IPS-NIHi7 (cell line): ENCODE measurements at regions not wholly inside any gene's neighbourhood (a gene's known extent, or its start where the extent isn't known, plus 50 kb on each side); places are given as distances from the start of the nearest gene placed in this dataset.

Experiments
- DNase-seq: peaks from one replicate; pipeline ENCODE4 v3.0.0; 2012; ENCODE audit warnings: mixed read lengths; ENCODE audit errors: extremely low spot score

DNA sequence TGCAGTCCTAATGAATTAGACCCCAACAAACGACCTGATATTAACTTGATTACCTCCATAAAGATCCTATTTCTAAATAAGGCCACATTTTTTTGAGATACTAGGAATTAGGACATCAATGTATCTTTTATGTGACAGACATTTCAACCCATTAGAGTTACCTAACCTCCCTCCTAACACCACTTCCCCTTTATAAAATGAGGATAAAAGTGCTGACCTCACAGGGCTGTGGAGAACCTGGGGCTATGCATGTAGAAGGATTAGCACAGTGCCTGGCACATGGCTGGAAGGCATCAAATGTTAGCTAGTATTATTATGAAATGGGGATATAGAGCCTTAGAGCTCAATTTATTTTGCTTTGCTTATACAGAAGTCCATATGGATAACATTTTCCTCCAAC, 53.5 kb upstream of the LRRN1 start:
- DNase-seq, result no peak

DNA sequence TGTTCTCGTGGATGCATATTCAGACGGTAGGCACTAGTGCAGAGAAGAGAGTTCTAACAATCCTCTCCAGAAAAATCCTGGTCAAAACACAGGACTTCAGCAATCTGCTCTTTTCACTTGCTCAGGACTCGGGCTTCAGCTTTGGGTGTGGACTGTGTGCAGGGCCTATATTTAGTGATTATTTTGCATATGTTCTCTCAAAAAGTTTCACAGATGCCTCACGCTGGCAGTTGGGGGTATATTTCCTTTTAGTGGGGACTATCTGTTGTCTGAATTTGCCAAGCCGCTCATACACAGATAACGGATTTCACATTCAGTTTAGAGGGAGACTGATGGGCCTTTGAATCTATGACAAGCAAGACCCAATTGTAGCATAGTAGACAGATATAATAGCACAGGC, 54.4 kb upstream of the LRRN1 start:
- DNase-seq, result no peak

DNA sequence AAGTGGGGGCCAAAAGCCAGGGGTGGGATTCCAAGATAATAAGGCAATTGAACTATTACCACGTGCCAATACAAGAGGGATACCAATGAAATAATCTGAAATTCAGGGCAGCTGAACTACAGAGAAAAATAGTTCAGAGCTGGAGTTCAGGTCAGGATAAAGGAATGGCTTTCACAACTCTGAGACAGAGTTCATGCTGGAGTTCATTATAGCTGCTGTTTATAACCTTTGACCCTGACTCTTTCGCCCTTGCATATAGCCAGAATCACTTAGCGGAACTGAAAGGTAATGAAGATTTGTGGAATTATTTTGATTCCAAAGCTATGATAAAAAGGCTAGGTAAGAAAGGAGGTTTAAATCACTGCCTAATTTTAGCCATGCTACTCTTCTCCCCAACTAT, 55.5 kb upstream of the LRRN1 start:
- no peak for DNase-seq

DNA sequence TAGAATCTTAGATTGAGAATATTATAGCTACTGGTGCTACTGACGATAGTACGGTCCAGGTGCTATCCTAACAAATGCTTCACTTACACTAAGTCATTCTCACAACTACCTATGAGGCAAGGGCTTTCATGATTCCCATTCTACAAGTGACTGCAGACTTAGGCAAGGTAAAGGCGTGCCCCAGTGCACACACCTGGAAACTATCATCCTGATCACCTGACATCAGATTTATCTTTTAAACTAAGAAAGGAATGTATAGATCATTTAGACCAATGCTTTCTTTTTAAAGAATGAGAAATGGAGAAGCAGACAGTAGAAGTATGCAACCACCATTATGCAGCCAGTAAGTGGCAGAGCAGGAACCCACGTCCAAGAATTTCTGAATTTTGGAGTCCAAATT, 59.2 kb upstream of the LRRN1 start:
- DNase-seq, result no peak

DNA sequence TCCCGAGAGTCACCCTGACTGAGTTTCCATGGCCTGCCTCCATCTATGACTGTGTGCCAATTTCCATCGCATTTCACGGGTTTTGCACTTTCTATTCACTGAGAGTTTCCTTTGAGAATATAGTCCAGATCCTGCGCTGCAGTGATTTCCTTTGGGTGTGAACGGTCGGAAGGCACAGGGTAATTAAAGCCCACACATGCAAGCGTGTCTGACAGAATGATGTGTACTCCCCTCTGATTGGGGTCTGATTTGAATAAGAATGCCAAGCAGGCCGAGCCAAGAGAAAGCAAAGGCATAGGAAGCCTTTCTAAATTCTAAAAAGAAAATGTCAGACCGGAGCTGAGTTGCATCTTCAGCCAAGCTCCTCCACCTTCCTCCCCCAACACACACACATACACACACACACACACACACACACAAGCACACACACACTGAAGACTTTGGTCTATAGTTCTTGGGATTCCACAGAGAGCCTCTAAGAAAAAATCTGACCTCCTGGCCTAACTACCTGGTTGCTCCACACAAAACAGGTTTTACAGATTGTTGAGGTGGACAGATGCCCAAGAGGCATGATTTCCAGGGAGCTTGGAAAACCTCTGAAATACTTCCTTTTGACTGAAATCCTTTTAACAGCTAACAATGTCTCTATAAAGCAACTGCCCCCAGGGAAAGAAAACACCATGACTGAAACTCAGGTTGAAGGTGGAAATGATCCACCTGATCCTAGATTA, 59.7 kb upstream of the LRRN1 start:
- no peak for DNase-seq

DNA sequence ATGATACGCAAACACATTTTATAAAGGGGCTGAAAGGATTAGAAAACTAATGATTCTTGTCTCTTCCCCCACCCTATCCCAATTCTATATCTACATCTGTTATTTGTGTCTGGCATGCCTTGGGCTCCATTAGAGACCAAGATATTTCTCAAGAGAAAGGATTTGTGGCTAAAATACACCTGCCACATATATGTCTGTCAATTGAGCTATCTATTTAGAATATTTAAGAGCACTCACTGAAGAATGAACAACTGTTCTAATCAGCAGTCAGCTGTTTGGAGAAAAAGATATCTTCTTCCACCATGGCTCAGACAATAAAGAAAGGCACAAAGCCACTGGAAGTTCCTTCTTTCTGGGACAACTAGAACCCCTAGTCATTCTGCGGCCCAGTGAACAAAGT, 61.7 kb upstream of the LRRN1 start:
- no peak for DNase-seq

DNA sequence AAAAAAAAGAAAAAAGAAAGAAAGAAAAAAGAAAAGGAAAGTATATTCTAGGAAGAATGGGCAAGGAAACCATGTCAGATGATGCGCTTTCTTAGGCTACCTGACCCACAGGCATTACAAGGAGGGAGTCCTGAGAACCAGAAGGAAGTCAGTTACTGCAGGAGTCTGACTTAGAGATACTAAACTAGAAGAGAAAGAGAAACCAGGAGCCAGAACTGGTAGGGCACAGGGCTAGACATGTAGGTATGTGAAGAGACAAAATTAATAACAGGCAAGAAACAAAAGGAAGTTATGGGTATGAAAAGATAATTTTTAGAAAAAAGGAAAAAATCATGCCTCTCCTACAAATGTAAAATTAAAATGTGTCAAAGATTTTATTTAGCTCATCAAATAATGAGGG, 63.3 kb upstream of the LRRN1 start:
- no peak for DNase-seq

DNA sequence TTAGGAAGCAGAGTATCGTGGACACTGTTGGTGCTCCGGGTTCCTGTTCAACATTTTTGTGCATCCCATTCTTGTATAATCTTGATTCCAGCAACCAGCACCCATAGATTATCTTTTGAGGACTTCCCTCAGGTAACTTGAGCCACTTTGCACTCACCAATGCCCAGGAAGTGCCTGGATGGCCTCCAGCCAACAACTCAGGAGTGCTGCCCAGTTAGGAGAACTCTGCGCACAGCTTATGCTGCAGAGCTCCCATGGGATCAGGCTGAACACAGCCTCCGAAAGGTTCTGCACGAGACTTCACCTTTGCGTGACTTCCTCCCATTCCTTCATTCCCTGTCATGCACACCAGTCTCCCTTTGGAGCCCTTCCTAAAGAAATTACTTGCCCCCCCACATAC, 64.3 kb upstream of the LRRN1 start:
- DNase-seq, result no peak

DNA sequence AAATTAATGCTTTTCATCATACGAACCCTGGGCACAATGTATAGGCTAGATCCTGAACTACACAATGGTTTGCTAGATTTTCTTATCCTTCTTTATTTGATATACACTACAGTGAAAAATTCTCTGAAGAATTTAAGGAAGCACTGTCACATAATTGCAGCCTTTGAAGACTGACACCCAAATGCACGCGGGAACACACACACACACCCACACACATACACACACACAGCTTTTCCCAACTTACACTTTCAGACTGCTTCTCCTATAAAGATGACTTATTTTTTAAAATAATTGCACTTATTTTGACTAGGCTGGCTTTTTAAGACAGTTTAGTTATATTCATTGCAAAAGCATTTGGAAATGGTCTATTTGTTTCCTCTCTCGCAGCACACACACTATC, 70.0 kb upstream of the LRRN1 start:
- DNase-seq, result no peak

DNA sequence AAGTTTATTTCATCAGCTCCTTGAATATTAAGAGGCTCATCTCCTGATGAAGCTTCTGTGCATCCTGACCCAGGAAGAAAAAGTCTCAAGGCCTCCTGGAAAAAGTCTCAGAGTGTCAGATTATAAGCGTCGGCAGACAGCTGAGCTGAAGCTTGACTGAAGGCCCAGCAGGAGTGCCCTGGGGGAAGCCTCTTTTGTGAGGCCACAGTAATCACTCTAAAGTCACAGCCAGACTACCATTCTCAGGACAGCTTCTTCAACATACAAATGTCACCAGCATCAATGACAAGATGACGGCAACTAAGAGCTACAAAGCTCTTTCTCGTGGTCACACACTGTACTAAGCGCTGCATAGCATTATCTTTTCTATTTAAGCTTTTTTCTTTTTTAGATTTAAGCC, 72.7 kb upstream of the LRRN1 start:
- no peak for DNase-seq

DNA sequence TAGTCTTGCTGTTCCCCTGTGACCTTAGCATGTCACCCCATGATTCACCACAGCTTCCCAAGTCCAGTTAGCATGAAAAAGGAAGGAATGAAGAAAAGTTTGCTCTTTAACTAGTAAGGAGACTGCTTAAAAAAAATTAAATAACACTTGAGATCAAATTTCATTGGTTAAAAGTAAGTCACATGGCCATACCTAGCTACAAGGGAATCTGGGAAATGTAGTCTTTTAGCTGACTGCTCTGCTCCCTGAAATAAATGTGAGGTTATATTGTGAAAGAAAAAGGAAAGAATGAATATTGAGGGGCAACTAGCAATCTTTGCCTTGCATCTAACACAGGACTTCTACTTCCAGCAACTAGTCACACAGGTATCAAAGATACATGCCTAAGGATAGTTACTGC, 84.7 kb upstream of the LRRN1 start:
- DNase-seq, result no peak

DNA sequence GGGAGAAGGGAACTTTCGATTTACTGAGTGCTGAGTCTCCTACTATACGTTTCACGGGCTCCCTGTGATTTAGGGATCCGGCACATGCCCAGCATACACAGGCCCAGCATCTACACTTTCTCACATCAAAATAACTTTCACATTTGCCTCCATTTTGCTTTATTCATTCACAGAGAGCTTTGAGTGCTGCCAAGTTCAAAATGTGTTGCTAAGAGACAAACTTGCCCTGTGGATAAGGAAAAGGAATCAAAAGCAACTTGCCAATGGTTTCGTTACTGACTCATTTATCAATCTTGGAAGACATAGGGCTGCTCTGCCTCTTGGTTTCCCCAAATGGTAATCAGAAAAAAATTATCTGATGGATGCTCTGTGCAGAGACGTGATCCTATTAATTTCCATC, 86.3 kb upstream of the LRRN1 start:
- no peak for DNase-seq

DNA sequence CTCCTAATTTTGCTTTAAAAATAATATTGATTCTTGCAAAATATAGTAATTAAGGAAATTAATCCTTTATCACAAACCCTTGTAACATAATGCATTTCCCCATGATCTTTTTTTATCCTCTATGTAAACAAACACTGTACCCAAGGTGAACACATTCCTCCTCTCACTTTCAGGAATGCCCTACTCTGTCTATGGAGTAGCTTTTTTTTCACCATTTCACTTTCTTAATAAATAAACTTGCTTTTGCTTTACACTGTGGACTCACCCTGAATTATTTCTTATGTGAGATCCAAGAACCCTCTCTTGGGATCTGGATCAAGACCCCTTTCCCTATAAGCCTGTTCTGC, 90.5 kb upstream of the LRRN1 start:
- DNase-seq, result no peak

DNA sequence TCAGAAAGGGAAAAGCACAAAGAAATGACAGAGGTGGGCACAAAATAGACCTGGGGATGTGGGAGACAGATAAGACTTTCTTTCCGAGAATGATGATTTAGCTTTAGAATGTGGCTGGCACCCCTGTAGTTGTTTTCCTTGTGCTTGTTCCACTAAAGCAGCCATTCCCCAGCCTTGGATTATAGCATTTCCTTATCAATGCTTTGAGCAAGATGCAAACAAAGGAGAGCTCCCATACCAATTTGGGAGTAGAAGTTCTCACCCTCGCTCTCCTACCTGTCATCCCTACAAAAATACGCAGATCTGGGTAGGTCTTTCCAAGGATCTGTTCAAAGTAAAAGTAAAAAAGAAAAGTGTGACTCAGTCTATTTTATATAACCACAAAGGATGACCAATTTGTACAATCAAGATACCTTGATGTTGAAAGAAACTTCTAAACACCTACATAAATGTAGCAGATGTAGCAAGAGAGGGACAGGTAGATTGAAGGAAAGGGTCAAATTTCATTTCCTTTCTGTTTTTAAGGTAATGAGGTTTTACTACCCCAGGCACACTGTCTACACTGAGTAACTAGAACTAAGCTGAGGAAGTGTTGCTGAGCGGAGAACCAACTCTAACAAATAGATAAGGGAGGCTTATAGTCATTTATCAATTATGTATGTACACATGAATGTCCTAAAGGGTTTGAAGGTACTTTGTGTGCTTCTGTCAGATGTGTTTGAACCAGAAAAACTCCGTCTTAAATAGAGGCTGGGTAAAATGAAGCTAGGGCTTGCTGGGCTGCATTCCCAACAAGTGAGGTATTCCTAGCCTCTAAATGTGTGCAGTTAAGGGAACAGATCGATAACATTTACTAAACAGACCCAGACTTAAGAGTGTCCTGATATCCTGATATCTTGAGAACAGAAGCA, 91.1 kb upstream of the LRRN1 start:
- DNase-seq, result peak; percentile 23

DNA sequence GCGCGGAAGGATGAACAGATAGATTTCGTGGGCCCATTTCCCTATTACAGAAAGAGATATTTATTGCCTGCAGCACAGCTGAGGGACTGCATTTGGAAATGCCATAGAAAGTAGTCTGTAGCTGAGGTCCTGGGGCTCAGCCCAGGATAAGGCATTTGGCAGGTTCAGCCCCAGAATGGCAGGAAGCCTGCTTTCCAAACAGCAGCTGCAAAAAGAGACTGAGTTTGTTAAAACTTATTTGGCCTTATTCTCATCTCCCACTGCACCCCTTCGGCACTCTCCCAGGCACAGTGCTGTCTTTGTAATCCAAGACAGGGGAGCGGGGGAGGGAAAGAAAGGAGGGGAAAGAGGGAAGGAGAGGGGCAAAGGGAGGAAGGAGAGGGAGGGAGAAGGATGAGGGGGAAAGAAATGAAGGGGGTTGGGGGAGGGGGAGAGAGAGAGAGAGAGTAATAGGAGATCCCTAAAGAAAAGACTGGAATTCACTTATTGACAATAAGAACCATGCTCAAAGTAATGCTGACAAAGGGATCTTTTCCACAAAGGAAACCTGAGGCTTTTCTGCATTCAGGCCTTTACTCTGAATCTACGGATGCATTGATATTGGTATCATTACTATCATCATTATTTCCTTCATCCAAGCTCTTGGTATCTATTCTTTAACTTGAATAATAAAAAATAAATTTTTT, 94.0 kb upstream of the LRRN1 start:
- DNase-seq, result no peak

DNA sequence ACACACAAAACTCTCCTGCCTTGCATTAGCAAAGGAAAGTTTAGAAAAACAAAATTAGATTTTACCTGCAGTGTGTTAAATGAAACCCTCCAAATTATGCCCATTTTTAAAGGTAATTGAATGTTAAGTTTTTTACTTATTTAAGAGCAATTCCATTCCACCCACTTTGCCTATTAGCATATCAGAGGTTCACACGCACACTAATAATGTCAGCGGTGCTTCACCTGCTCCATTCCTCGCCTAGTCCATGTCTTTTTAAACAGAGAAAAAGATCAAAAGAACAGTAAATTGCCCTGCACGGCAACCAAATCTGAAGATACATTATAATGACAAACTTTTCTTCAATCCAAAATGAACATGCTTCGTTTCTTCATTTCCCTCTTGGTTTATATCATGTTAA, 97.3 kb upstream of the LRRN1 start:
- no peak for DNase-seq

DNA sequence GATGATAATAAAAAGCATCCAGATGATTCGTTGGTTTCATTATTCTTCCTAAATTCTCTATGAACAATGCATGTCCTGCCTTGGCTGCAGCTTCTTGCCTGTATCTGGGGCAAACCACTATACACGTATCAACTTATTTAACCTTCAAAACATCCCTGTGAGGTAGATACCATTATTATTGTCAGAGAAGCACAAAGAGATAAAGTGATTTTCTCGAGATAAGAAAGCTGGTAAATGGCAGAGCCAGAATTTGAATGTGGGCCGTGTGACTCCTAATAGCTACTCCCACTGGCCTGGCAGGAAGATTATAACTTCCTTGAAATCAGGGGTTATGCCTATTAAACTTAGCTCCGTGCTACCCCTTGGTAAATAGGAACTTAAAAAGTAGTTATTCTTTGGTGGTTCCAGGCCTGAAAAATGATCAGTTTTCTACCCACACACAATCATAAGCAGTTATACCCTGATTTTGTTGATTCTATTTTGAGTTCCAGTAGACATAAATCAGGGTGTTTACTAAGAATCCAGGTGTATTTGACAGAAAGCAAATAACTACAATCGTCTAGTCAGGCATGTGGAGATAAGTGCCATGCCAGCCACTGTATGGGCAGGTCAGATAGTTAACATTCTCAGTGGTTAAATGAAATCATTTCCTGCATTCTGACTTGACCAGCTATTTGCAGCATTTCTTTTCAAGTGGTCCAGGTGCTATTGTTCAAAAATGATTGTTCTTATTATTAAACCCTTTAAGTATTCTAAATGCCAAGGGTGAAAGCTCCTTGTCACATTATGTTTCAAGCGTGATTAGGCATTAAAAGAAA, 99.2 kb upstream of the LRRN1 start:
- DNase-seq, result no peak

DNA sequence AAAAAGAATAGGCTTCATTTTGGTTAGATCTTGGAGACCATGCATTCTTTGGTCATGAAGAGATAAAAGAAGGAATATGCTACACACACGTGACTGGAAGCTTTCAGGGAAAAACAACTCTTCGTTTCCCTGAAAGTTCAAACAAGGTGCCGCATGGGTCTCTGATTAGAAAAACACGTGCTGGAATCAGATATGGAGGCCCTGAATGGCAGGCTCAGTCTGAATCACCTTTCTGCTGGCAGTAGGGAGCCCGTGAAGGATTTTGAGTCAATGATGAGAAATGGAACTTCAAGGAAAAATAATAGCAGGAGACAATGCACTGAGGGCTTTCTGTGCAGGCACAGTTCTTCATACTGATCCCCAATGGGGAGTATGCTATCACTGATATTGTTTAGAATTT, 99.8 kb upstream of the LRRN1 start:
- no peak for DNase-seq

DNA sequence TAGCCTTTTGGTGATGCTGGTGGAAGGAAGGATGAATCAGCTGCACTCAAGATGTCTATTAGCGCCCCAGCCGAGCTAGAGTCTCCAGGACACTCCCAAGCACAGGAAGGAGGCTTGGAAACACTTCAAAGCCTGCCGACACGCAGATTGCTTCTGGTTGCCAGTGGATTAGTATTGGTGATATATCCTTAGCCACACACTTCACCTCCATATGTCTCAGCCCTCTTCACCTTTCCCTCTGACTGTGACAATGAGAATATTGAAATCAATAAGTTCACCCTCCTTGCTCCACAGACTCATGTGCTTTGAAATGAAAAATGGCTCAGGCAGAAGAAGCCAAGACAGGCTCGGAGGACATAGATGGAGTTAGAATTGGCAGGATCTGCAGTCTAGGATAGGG, 102.9 kb upstream of the LRRN1 start:
- DNase-seq, result no peak

DNA sequence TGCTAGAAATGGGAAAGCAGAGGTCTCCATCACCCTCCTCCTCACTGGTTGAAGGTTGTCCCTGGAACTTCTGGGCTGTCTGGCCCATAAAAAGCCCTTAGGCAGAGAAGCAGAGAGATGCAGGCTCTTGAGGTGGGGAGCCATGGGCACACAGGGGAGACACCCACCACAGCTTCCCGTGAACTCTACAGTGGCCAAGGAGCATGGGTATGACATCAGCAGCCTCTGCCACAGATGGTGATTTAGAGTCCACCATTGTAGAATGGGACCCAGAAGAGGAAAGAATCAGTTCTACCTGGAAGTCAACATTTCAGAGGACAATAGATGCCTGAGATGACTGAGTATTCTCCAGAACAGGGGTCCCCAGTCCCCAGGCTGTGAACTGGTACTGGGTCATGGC, 105.6 kb upstream of the LRRN1 start:
- DNase-seq, result no peak

DNA sequence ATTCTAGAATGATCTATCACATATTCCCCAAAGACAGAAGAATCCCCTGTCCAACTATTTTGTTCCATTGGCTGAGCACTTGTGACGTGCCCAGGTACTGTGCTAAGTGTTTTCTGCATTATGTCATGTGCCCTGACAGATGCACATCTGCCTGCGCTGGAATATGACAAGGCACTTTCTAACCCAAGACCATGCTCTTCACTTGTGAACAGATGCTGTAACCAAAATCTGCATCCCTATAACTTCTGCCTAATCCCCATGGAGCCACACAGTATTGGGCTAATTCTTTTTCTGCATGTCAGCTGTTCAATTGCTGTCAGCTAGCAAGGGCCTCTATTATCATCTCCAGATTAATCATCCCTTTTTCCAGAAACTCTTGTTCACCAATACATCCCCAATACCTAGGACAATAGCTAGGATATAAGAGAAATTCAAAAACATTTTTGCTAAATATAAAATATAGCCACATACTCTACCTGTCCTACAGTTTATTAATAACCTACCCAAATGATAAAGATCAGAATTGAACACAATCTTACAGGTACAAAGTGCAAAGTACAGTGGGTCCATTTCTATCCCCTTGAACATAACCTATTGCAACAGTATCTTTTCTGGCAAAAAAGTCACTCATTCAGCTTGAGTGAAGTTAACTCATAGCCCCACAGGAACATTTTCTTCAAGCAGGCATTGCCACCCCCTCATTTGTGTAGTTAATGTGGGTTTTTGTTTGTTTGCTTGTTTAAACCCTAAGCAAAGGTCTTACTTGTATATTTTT, 109.4 kb upstream of the LRRN1 start:
- no peak for DNase-seq
